Sigmoid colon (tissue), 6 donors: ENCODE measurements at regions not wholly inside any gene's neighbourhood (a gene's known extent, or its start where the extent isn't known, plus 50 kb on each side); places are given as distances from the start of the nearest gene placed in this dataset.
A peak's percentile ranks its signal among the peaks of the same experiment; 100 is the strongest.

ENCODE experiments used
- DNase-seq: peaks from one replicate; pipeline ENCODE4 v3.0.0-alpha.2; 2019
- H3K27ac ChIP-seq, 4 donors: fragments of 200-600 bp; sonication (generic); one replicate each; pipeline ENCODE4 v1.5.1; 2016 to 2019; ENCODE audit warnings: mild to moderate bottlenecking in 1 of 4
- H3K27me3 ChIP-seq, 3 donors: fragments of 200-600 bp; sonication (generic); one replicate each; pipeline ENCODE4 v1.5.1; 2019; ENCODE audit warnings: mild to moderate bottlenecking in 1 of 3
- H3K36me3 ChIP-seq, 4 donors: fragments of 200-600 bp; sonication (generic); one replicate each; pipeline ENCODE4 v1.5.1; 2016 to 2019
- H3K4me1 ChIP-seq, 4 donors: fragments of 200-600 bp; sonication (generic); one replicate each; pipeline ENCODE4 v1.5.1; 2017 to 2019
- H3K4me3 ChIP-seq, 4 donors: fragments of 200-600 bp; sonication (generic); one replicate each; pipeline ENCODE4 v1.5.1; 2017 to 2019; ENCODE audit warnings: mild to moderate bottlenecking in 2 of 4, moderate library complexity in 1 of 4
- H3K9me3 ChIP-seq, 4 donors: fragments of 200-600 bp in 3 of 4; sonication (generic) in 3 of 4; one replicate each; pipeline versions ENCODE4 v1.5.1 to v1.6.1; 2013 to 2019
- EP300 ChIP-seq, 4 donors: sonication (generic); formaldehyde crosslinking; IDR thresholded peaks; one replicate each; pipeline ENCODE4 v1.6.1; 2017; ENCODE audit warnings: antibody characterized with exemption in 4 of 4
- POLR2A ChIP-seq, 2 donors: fragments of 450-650 bp; IDR thresholded peaks; one replicate each; pipeline ENCODE4 v1.6.1; 2016; ENCODE audit warnings: antibody characterized with exemption in 2 of 2, mild to moderate bottlenecking in 2 of 2, moderate library complexity in 2 of 2
- POLR2AphosphoS5 ChIP-seq, 4 donors: sonication (generic); formaldehyde crosslinking; IDR thresholded peaks; one replicate each; pipeline ENCODE4 v1.6.1; 2017; ENCODE audit warnings: antibody characterized with exemption in 4 of 4
- WGBS, 2 donors: extraction: QIAGEN DNeasy Blood & Tissue Kit; methylation state at CpG; one replicate each; pipeline ENCODE4 v1.1.7; 2013; 5-methylcytosine and 5-hydroxymethylcytosine counted together
- intact Hi-C: fragments of 100-400 bp; cut with DNase I; formaldehyde crosslinking; loops from one replicate; pipeline ENCODE4 v1.15.1; 2023
- TF ChIP-seq, protein P1 (sequence below), 4 experiments: fragments of 450-650 bp in 3 of 4; fragments of 200-600 bp in 1 of 4; IDR thresholded peaks; one replicate each; pipeline ENCODE4 v1.5.1; 2016 to 2019; ENCODE audit warnings: antibody characterized with exemption in 4 of 4, mild to moderate bottlenecking in 3 of 4, moderate library complexity in 2 of 4
- donor health status: healthy with polysubstance abuse.
- donor health status: healthy.

DNA sequence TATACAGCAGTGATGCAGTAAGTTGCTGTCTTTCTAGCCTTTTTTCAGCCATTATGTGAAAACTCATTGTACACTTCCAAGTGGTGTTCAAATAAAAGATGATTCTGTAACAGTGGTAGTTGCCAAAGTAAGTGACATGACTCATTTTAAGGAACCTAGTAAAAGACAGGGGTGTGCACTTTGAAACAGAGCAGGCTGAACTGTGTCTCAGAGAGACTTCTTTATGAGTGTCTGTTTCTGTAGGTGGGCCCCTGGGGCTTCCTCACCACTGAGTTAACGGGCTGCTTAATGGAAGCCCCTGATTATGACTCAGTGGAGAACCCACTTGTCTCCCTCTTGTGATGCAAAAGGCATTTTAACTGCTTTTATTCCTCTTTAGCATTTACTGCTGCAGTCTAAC lies 147.3 kb downstream of the PCTP start:
- Histone ChIP-seq H3K4me3 (no peak overlapping the region), H3K36me3 (no peaks in the 10 kb centered on the region), H3K27ac (peak overlapping the region in 1 of 4 donors; percentile 55), H3K4me1 (no peaks in the 10 kb centered on the region), H3K9me3 (no peaks in the 10 kb centered on the region), H3K27me3 (no peaks in the 10 kb centered on the region)
- DNase-seq, result no peak
- TF ChIP-seq, protein P1, sequence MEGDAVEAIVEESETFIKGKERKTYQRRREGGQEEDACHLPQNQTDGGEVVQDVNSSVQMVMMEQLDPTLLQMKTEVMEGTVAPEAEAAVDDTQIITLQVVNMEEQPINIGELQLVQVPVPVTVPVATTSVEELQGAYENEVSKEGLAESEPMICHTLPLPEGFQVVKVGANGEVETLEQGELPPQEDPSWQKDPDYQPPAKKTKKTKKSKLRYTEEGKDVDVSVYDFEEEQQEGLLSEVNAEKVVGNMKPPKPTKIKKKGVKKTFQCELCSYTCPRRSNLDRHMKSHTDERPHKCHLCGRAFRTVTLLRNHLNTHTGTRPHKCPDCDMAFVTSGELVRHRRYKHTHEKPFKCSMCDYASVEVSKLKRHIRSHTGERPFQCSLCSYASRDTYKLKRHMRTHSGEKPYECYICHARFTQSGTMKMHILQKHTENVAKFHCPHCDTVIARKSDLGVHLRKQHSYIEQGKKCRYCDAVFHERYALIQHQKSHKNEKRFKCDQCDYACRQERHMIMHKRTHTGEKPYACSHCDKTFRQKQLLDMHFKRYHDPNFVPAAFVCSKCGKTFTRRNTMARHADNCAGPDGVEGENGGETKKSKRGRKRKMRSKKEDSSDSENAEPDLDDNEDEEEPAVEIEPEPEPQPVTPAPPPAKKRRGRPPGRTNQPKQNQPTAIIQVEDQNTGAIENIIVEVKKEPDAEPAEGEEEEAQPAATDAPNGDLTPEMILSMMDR (IDR thresholded peaks at IDR 0.05), result no peak
- TF ChIP-seq POLR2AphosphoS5 (IDR thresholded peaks at IDR 0.05) (peak in 1 of 4 donors; percentile 11), EP300 (IDR thresholded peaks at IDR 0.05) (no peak)
- 45 to 63% methylated on average over 1 of the region's 1 CpG for WGBS, 2 donors
- intact Hi-C loops, result no loop called here

DNA sequence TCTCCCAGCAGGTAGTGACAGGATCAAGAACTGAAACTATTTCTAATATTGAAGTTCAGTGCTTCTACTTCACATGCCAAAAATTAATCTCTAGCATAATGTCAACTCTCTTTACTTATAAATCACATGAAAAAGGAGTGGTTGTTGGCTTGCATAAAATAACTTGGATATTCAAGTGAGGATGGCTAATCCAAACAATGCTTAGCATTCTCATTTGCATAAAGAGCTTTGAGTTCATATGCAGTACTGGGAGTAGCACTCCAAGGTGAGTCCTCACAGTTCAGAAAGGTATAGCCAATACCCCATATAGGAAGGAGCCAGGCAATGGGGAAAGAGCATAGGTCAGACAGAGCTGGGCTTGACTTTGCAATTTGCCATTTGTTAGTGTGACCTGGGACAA lies 149.3 kb downstream of the PCTP start:
- Histone ChIP-seq H3K4me3 (no peak overlapping the region), H3K27me3 (no peaks in the 10 kb centered on the region), H3K27ac (no peak overlapping the region), H3K9me3 (no peaks in the 10 kb centered on the region), H3K4me1 (no peaks in the 10 kb centered on the region), H3K36me3 (no peaks in the 10 kb centered on the region)
- no peak for DNase-seq
- TF ChIP-seq POLR2A (IDR thresholded peaks at IDR 0.05) (no peak), EP300 (IDR thresholded peaks at IDR 0.05) (no peak)
- TF ChIP-seq, protein P1 (IDR thresholded peaks at IDR 0.05), result no peak
- intact Hi-C loops, result no loop called here

- TF ChIP-seq POLR2A (IDR thresholded peaks at IDR 0.05) (no peak), EP300 (IDR thresholded peaks at IDR 0.05) (no peak), POLR2AphosphoS5 (IDR thresholded peaks at IDR 0.05) (no peak)
- TF ChIP-seq, protein P1 (IDR thresholded peaks at IDR 0.05), result no peak
- no peak overlapping the region for H3K27ac ChIP-seq
- intact Hi-C loops, result no loop called here
- H3K4me3 ChIP-seq, result no peak overlapping the region
- no peaks in the 10 kb centered on the region for H3K27me3 ChIP-seq
- no peaks in the 10 kb centered on the region for H3K36me3 ChIP-seq
- 69 to 77% methylated on average over 2 of the region's 2 CpGs for WGBS, 2 donors
- no peak for DNase-seq
- no peaks in the 10 kb centered on the region for H3K4me1 ChIP-seq
- H3K9me3 ChIP-seq, result no peaks in the 10 kb centered on the region
Observed at GRCh38 chr17:55903028-55903690, 152.3 kb downstream of the PCTP start.

- TF ChIP-seq POLR2A (IDR thresholded peaks at IDR 0.05), result no peak
- TF ChIP-seq, protein P1 (IDR thresholded peaks at IDR 0.05), result no peak
- no peak for TF ChIP-seq POLR2AphosphoS5 (IDR thresholded peaks at IDR 0.05)
- no peak for TF ChIP-seq EP300 (IDR thresholded peaks at IDR 0.05)
- Histone ChIP-seq H3K4me1 (no peaks in the 10 kb centered on the region), H3K36me3 (no peaks in the 10 kb centered on the region), H3K9me3 (no peaks in the 10 kb centered on the region), H3K27ac (no peak overlapping the region), H3K27me3 (no peaks in the 10 kb centered on the region), H3K4me3 (no peak overlapping the region)
- DNase-seq, result no peak
- intact Hi-C loops, result no loop called here
- 91 to 93% methylated on average over 5 of the region's 5 CpGs for WGBS, 2 donors
Observed at GRCh38 chr17:55909776-55910175, 158.9 kb downstream of the PCTP start.

DNA sequence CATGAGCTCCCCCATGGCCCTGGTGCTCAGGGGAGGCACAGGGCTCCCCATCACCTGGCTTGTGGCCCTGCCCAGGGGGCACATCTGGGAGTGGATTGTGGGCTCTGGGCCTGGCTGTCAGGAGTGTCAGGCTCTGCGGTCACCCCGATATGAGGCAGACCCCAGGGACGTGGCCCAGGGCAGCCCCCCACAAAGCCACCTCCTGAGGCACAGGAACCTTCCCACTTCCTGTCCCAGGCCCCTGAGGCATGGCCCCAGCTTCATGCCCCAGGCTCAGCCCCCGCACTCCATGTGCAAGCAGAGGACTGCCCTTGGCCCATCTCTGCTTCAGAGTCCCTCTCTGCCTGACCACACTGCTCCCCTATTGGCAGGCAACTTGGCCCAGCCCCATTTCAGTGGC lies 160.3 kb downstream of the PCTP start:
- WGBS, 2 donors, result 82 to 90% methylated on average over 4 of the region's 4 CpGs
- Histone ChIP-seq H3K27ac (no peak overlapping the region), H3K4me3 (no peak overlapping the region), H3K9me3 (no peaks in the 10 kb centered on the region), H3K27me3 (no peaks in the 10 kb centered on the region), H3K36me3 (no peaks in the 10 kb centered on the region), H3K4me1 (no peaks in the 10 kb centered on the region)
- no peak for DNase-seq
- TF ChIP-seq EP300 (IDR thresholded peaks at IDR 0.05), result no peak
- TF ChIP-seq, protein P1 (IDR thresholded peaks at IDR 0.05), result no peak
- TF ChIP-seq POLR2AphosphoS5 (IDR thresholded peaks at IDR 0.05), result no peak
- no peak for TF ChIP-seq POLR2A (IDR thresholded peaks at IDR 0.05)
- intact Hi-C loops, result no loop called here
